AG04450 (cell line): ENCODE measurements at regions not wholly inside any gene's neighbourhood (a gene's known extent, or its start where the extent isn't known, plus 50 kb on each side); places are given as distances from the start of the nearest gene placed in this dataset.
"Not testable (repeated sequence)": the region's sequence is repeated elsewhere in the genome, so short reads cannot be mapped to it uniquely, and the experiment has no call there.

ENCODE experiments used
- CTCF ChIA-PET: fragments of 300-600, 350-600 bp; formaldehyde crosslinking; extraction: SDS; loops from one replicate; lab custom pipeline; 2022; ENCODE audit warnings: antibody characterized with exemption, inconsistent platforms; lab: Charles Lee
- POLR2A ChIA-PET: fragments of 350-600 bp; formaldehyde crosslinking; extraction: SDS; loops from one replicate; lab custom pipeline; 2021; ENCODE audit warnings: antibody characterized with exemption, inconsistent platforms; lab: Yijun Ruan, JAX
- DNase-seq: peaks from one replicate; pipeline ENCODE4 v3.0.0-alpha.2; 2011; ENCODE audit warnings: low read depth, low spot score
- H3K27ac ChIP-seq: one replicate; pipeline ENCODE4 v1.5.1; 2012; ENCODE audit warnings: low read depth, low read length, control low read depth
- H3K27me3 ChIP-seq: one replicate; pipeline ENCODE4 v1.6.0; 2012; ENCODE audit warnings: low read length; ENCODE audit not compliant: control insufficient read depth, insufficient read depth
- H3K4me3 ChIP-seq: 2 replicates; pipeline ENCODE4 v1.5.1; 2011; ENCODE audit warnings: mild to moderate bottlenecking, low read depth, low read length, control low read depth
- H3K9me3 ChIP-seq: 2 replicates; pipeline ENCODE4 v1.5.1; 2012; ENCODE audit warnings: low read length; ENCODE audit not compliant: control insufficient read depth, insufficient read depth
- CTCF ChIP-seq: IDR thresholded peaks from 2 replicates; pipeline ENCODE4 v1.5.1; 2011; ENCODE audit warnings: low read depth, low read length, control low read depth, inconsistent platforms

DNA sequence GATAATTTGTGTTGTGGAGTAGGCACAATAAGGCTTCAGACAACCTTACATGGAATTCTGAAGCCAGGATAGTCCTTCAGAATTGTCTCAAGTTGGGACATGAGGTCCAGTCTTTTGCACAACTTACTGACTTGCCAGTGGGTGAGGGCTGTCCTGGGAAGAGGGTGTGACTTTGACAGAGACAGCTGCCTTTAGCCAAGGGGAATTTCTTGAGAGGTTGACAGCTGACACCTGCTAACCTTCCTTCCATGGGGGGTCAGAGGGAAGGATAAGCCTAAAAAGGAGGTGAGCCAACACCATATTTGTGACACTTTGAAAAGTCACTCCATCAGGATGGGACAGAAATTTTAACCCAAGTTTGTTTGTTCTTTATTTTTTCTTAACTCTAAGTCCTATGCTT, 907.8 kb upstream of the CRIM1 start:
- no peaks in the 10 kb centered on the region for H3K9me3 ChIP-seq
- no peak overlapping the region for H3K27ac ChIP-seq
- H3K4me3 ChIP-seq: no peak overlapping the region
- TF ChIP-seq CTCF: no peak
- POLR2A ChIA-PET: no interaction called here
- no peak for DNase-seq
- no peaks in the 10 kb centered on the region for H3K27me3 ChIP-seq
- CTCF ChIA-PET: no interaction called here

DNA sequence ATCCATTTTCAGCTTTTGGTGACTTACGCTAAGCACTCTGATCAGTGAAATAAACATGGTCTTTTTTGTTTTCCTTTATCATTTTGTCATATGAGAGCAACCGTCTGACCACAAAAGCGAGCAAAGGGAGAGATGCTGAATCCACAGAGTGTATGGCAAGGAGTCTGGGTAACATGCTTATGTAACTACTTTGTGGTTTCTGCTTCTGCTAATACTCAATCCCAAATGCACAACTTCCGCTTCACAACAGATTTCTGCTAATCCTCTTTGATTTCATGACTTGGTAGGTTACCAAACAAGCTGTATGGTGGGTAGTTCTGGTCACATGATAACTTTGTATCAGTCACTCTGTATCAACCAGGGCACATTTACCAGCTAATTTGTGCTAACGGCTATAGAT, 908.4 kb upstream of the CRIM1 start:
- DNase-seq: no peak
- POLR2A ChIA-PET: no interaction called here
- no peak overlapping the region for H3K4me3 ChIP-seq
- no peak overlapping the region for H3K27ac ChIP-seq
- CTCF ChIA-PET: no interaction called here
- no peak for TF ChIP-seq CTCF
- no peaks in the 10 kb centered on the region for H3K9me3 ChIP-seq
- no peaks in the 10 kb centered on the region for H3K27me3 ChIP-seq

GRCh38 chr2:35443087-35443486, 912.5 kb upstream of the CRIM1 start:
- no peak for TF ChIP-seq CTCF
- CTCF ChIA-PET: no interaction called here
- no peak overlapping the region for H3K4me3 ChIP-seq
- no peak for DNase-seq
- H3K9me3 ChIP-seq: no peaks in the 10 kb centered on the region; the same call in 1 of the 2 replicates
- POLR2A ChIA-PET: no interaction called here
- H3K27me3 ChIP-seq: no peaks in the 10 kb centered on the region
- no peak overlapping the region for H3K27ac ChIP-seq

DNA sequence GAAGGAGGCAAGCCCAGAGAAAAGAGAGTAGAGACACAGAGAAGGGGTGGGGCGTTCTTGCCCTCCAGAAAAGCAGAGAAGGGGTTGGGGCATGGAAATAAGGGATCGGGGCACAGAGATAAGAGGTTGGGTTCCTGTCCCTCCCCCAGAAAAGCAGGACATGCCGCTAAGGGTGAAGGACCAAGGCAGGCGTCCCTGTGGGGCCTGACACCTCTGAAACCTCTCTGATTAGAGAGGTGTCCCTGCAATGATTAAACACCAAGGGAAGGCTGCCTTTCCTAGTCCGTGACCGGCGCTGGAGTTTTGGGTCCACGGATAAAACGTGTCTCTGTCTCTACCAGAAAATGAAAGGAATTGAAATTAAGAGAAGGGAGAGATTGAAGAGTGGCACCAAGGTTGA, 914.0 kb upstream of the CRIM1 start:
- H3K4me3 ChIP-seq, H3K27ac ChIP-seq, H3K9me3 ChIP-seq, DNase-seq, H3K27me3 ChIP-seq, CTCF ChIA-PET, POLR2A ChIA-PET: not testable (repeated sequence)

DNA sequence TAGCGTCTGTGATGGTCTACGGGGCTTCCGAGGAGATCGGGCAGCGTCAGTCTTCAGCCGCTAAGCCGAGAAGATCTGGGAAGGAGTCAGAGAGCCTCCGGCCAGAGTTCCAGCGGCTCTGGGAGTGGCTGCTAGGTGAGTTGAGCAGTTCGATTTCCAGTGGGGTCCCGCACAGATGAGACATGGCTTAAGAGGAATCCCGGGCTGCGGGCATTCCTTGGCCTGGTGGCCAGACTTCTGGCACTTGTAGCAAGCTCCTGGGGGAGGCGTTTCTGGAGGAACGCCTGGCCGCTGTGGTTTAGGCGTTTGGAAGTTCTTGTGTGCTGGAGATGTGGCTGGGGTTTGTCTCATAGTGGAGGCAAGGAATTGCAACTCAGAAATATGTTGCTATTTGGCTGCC, 915.3 kb upstream of the CRIM1 start:
- POLR2A ChIA-PET, CTCF ChIA-PET, H3K9me3 ChIP-seq, DNase-seq, H3K27ac ChIP-seq, H3K4me3 ChIP-seq, H3K27me3 ChIP-seq: not testable (repeated sequence)

GRCh38 chr2:35436893-35437292, 918.7 kb upstream of the CRIM1 start:
- DNase-seq, H3K27ac ChIP-seq, H3K9me3 ChIP-seq, POLR2A ChIA-PET, H3K4me3 ChIP-seq, H3K27me3 ChIP-seq: not testable (repeated sequence)
- CTCF ChIA-PET: interaction anchor here (0.7 kb wide), 1 partner anchor 1996 kb away, joined by 4 read pairs; no protein-coding TSS in a partner anchor

DNA sequence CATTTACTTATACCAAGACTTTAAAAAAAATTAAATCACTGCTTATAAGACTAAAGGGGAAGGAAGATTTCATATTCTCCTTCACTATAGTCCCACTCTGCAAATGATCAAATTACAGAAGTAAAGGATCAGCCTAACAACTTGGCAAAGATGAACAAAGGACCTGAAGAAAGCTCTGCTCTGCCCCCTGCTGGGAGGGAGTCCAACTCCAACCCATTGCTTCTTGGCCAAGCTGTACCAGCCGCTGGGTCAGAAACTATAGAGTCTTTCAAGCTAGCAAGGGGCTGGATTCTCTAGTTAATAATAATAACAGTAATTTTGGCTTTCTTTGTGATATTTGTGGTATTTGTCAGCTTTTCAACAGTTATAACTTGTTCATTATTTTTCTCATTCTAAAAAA, 927.0 kb upstream of the CRIM1 start:
- POLR2A ChIA-PET: no interaction called here

More for the DNA sequence above, 927.0 kb upstream of the CRIM1 start:
- Histone ChIP-seq H3K27ac (no peak overlapping the region), H3K27me3 (no peaks in the 10 kb centered on the region), H3K9me3 (no peaks in the 10 kb centered on the region), H3K4me3 (no peak overlapping the region)
- CTCF ChIA-PET: no interaction called here
- peak; percentile 34 for TF ChIP-seq CTCF
- no peak for DNase-seq
